ENCODE measurements at regions not wholly inside any gene's neighbourhood (a gene's known extent, or its start where the extent isn't known, plus 50 kb on each side); places are given as distances from the start of the nearest gene placed in this dataset.

DNA sequence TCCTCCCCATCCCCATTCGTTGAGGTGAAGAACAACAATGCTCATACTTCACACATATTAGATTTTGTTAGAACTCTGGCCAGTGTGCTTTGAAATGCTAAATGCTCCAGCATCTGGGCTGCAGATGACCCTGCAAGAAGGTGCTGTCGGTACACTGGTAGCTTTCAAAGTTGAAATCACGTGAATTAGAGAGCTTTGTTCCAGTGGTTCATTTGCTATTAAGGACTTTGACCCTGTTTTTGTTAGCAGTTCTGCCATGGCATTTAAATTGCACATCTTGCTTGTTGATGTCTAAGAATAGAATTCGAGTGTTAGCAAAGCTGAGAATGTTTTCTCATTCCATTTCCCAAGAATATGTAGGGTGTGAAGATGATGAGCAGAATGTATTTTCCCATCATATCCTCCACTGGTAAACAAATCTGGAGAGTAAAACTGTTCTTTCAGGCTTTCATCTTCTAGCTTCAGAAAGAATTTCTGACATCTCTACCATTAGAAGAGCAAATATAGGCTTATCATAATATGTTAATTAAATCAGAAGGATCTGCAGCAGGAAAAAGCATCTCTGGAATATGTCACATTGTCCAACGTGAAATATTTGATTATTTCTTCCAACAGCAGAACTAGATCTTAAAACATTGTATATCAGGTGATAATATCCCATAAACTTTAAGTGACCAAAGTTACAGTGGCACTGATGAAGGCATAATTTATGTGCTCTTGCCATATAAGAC is 98.8 kb upstream of the PDE3A start:
- Histone ChIP-seq H3K27ac (ENCODE audit: extremely low read depth, low read depth, low read length) (no peak overlapping the region), H4K20me1 (replicated peaks; ENCODE audit: control insufficient read depth, insufficient read depth, low read length) (no peaks in the 10 kb centered on the region), H3K9me1 (ENCODE audit: control insufficient read depth, insufficient read depth, low read length) (no peaks in the 10 kb centered on the region), H3K79me2 (ENCODE audit: control insufficient read depth, insufficient read depth, low read length) (no peaks in the 10 kb centered on the region), H3K27me3 (ENCODE audit: control insufficient read depth in 2 of 2, insufficient read depth in 2 of 2, low read length in 2 of 2) (no peaks in the 10 kb centered on the region), H3K4me1 (replicated peaks in 1 of 2; ENCODE audit: control insufficient read depth in 2 of 2, insufficient read depth in 2 of 2, low read length in 2 of 2) (no peaks in the 10 kb centered on the region), H3K9ac (ENCODE audit: insufficient read depth in 1 of 2, low read depth in 2 of 2, low read length in 2 of 2) (no peak overlapping the region), H2AFZ (ENCODE audit: low read depth, low read length) (no peak overlapping the region), H3K4me2 (ENCODE audit: insufficient read depth, low read length) (no peak overlapping the region), H3K9me3 (replicated peaks; ENCODE audit: control insufficient read depth, insufficient read depth, low read depth, low read length) (no peaks in the 10 kb centered on the region), H3K4me3 (no peak overlapping the region), H3K36me3 (ENCODE audit: control insufficient read depth, insufficient read depth, low read length) (no peaks in the 10 kb centered on the region)
- in situ Hi-C loops (cut with MboI): no loop called here
- TF ChIP-seq, protein P1, sequence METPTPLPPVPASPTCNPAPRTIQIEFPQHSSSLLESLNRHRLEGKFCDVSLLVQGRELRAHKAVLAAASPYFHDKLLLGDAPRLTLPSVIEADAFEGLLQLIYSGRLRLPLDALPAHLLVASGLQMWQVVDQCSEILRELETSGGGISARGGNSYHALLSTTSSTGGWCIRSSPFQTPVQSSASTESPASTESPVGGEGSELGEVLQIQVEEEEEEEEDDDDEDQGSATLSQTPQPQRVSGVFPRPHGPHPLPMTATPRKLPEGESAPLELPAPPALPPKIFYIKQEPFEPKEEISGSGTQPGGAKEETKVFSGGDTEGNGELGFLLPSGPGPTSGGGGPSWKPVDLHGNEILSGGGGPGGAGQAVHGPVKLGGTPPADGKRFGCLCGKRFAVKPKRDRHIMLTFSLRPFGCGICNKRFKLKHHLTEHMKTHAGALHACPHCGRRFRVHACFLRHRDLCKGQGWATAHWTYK (CRISPR knock-in tag; IDR thresholded peaks at IDR 0.05): no peak
- TF ChIP-seq ZKSCAN8 (CRISPR knock-in tag; IDR thresholded peaks at IDR 0.05): no peak
- TF ChIP-seq, protein P2, sequence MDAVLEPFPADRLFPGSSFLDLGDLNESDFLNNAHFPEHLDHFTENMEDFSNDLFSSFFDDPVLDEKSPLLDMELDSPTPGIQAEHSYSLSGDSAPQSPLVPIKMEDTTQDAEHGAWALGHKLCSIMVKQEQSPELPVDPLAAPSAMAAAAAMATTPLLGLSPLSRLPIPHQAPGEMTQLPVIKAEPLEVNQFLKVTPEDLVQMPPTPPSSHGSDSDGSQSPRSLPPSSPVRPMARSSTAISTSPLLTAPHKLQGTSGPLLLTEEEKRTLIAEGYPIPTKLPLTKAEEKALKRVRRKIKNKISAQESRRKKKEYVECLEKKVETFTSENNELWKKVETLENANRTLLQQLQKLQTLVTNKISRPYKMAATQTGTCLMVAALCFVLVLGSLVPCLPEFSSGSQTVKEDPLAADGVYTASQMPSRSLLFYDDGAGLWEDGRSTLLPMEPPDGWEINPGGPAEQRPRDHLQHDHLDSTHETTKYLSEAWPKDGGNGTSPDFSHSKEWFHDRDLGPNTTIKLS (IDR thresholded peaks at IDR 0.05; ENCODE audit: borderline replicate concordance, low read depth): no peak
- TF ChIP-seq ZNF57 (CRISPR knock-in tag; IDR thresholded peaks at IDR 0.05): no peak
- TF ChIP-seq CCNT2 (IDR thresholded peaks at IDR 0.05; ENCODE audit: borderline replicate concordance, extremely low read depth, insufficient read length, low read depth, low read length): no peak
- TF ChIP-seq SP2 (IDR thresholded peaks at IDR 0.05; ENCODE audit: extremely low read depth, low read depth, low read length, poor library complexity, severe bottlenecking): no peak
- no peak for TF ChIP-seq NELFE (IDR thresholded peaks at IDR 0.05; ENCODE audit: insufficient read depth, insufficient read length)
- no peak for TF ChIP-seq ZKSCAN1 (IDR thresholded peaks at IDR 0.05; ENCODE audit: low read depth, low read length)
- TF ChIP-seq MCM7 (IDR thresholded peaks at IDR 0.05): no peak
- TF ChIP-seq PHTF2 (CRISPR knock-in tag; IDR thresholded peaks at IDR 0.05): no peak
- intact Hi-C loops (cut with micrococcal nuclease): no loop called here
- ChIA-PET POLR2A (no interaction called here), CTCF (ENCODE audit: low intra/inter-chr PET ratio) (no interaction called here)
- WGBS (ENCODE audit: insufficient coverage, low coverage, missing lambda C conversion rate): 0% methylated on average over 3 of the region's 5 CpGs
- ATAC-seq (no peak), DNase-seq (ENCODE audit: extremely low read depth in 1 of 4, low spot score in 3 of 4) (no peak), FAIRE-seq (no peak)
- no TSS peak for BruUV-seq (replicated peaks)

Data from K562 (cell line).